ENCODE measurements at regions not wholly inside any gene's neighbourhood (a gene's known extent, or its start where the extent isn't known, plus 50 kb on each side); places are given as distances from the start of the nearest gene placed in this dataset.

DNA sequence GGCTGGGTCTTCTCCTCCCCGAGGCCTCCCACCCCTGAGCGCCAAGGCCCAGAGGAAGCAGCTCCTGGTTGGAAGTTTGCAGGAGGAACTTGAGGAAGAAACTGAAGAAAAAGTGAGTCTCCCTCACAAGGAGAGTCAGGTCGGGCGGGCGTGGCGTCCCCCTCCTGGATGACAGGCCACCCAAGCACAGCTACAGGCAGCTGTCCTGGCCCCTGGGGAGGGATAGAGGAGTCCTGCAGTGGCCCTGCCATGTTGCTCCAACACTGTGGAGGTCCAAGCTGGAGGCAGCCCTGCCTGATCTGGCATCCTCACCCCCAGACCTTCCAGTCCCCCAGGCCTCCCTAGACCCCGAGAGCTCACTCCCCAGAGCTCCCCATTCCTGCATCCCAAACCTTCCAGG is 1150.1 kb downstream of the BRD1 start:
- FAIRE-seq (no peak), DNase-seq (ENCODE audit: low read depth) (no peak)
- no peak overlapping the region for H3K4me3 ChIP-seq (ENCODE audit: low read depth, low read length)
- H3K36me3 ChIP-seq (ENCODE audit: control insufficient read depth, insufficient read depth, low read length), result no peaks in the 10 kb centered on the region
- TF ChIP-seq, protein P1, sequence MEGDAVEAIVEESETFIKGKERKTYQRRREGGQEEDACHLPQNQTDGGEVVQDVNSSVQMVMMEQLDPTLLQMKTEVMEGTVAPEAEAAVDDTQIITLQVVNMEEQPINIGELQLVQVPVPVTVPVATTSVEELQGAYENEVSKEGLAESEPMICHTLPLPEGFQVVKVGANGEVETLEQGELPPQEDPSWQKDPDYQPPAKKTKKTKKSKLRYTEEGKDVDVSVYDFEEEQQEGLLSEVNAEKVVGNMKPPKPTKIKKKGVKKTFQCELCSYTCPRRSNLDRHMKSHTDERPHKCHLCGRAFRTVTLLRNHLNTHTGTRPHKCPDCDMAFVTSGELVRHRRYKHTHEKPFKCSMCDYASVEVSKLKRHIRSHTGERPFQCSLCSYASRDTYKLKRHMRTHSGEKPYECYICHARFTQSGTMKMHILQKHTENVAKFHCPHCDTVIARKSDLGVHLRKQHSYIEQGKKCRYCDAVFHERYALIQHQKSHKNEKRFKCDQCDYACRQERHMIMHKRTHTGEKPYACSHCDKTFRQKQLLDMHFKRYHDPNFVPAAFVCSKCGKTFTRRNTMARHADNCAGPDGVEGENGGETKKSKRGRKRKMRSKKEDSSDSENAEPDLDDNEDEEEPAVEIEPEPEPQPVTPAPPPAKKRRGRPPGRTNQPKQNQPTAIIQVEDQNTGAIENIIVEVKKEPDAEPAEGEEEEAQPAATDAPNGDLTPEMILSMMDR (IDR thresholded peaks at IDR 0.05; ENCODE audit: insufficient read depth, low read length, severe bottlenecking), result no peak
- no peaks in the 10 kb centered on the region for H3K27me3 ChIP-seq (ENCODE audit: control insufficient read depth, insufficient read depth, low read length)

DNA sequence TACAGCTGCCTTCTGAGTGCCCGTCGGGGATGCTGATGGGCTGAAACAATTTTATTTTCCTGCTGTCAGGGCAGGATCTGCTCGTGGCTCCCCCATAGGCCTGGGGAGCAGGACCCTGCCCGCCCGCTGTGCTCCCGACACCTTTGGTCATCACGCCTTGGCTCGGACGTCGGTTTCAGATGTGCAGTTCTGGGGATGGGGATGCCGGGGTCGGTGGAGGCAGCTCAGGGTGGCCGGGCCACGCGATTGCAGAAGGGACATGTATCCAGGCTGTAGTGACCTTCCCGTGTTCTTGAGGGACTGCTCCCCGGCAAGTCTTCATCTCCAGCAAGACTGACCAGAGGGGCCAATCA is 1150.5 kb downstream of the BRD1 start:
- TF ChIP-seq, protein P1 (IDR thresholded peaks at IDR 0.05; ENCODE audit: insufficient read depth, low read length, severe bottlenecking), result no peak
- H3K36me3 ChIP-seq (ENCODE audit: control insufficient read depth, insufficient read depth, low read length), result no peaks in the 10 kb centered on the region
- no peaks in the 10 kb centered on the region for H3K27me3 ChIP-seq (ENCODE audit: control insufficient read depth, insufficient read depth, low read length)
- FAIRE-seq (no peak), DNase-seq (ENCODE audit: low read depth) (no peak)
- H3K4me3 ChIP-seq (ENCODE audit: low read depth, low read length), result no peak overlapping the region

DNA sequence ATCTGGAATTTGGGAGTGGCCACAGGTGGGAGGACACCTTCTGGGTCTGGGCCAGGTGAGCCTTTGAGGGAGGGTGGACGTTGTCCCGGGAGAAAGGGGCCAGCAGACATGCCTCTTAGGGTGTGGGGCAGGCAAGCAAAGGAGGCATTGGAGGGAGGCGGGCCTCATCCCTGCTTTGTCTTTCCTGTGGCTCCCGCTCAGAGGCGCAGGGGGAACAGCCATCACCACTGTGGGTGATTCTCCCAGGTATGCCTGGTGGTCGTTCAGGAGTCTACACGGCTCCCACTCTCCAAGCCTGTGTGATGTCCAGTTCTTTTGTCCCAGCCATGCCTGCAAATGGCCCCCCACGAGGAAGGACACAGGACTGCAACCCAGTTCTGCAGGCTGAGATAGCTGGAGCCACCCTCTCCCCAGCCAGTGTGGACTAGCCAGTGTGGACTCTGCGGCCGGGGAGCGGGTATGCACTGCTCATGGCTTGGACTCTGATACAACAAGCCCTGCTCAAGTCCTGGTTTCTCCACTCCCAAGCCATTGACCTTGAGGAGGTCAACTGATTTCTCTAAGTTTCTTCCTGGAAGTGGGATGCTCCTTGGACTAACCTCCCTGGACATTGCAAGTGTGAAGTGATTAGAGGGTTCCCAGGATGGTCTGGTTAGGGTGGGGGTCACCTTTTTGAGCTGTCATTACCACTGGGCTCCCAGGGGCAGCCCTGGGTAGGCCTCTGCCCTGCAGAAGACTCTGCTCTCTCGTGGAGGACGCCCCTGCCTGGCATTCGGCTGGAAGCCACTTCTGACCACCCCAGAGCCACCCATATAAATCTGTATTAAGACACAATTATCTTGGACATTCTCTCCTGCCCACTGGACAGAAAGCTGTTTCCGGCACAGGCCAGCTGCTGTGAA is 1151.2 kb downstream of the BRD1 start:
- DNase-seq (ENCODE audit: low read depth) (no peak), FAIRE-seq (no peak)
- TF ChIP-seq, protein P1 (IDR thresholded peaks at IDR 0.05; ENCODE audit: insufficient read depth, low read length, severe bottlenecking), result no peak
- Histone ChIP-seq H3K27me3 (ENCODE audit: control insufficient read depth, insufficient read depth, low read length) (no peaks in the 10 kb centered on the region), H3K4me3 (ENCODE audit: low read depth, low read length) (no peak overlapping the region), H3K36me3 (ENCODE audit: control insufficient read depth, insufficient read depth, low read length) (no peaks in the 10 kb centered on the region)

DNA sequence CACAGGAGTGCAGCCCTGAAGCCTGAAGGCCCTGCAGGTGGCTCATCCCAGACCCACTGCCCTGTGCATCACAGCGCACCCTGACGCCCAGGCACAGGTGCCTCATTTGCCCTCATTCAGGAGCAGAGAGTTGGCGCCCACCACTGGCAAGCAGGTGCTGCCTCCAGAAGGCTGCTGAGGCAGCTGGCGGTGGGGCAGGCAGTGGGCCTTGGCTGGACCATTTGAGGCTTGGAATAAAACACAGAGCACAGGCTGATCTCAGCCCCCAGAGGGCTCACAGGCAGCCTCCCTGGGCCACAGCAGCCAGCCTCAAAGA is 1151.9 kb downstream of the BRD1 start:
- Histone ChIP-seq H3K27me3 (ENCODE audit: control insufficient read depth, insufficient read depth, low read length) (no peaks in the 10 kb centered on the region), H3K4me3 (ENCODE audit: low read depth, low read length) (no peak overlapping the region), H3K36me3 (ENCODE audit: control insufficient read depth, insufficient read depth, low read length) (no peaks in the 10 kb centered on the region)
- TF ChIP-seq, protein P1 (IDR thresholded peaks at IDR 0.05; ENCODE audit: insufficient read depth, low read length, severe bottlenecking), result no peak
- no peak for FAIRE-seq
- DNase-seq (ENCODE audit: low read depth), result no peak

DNA sequence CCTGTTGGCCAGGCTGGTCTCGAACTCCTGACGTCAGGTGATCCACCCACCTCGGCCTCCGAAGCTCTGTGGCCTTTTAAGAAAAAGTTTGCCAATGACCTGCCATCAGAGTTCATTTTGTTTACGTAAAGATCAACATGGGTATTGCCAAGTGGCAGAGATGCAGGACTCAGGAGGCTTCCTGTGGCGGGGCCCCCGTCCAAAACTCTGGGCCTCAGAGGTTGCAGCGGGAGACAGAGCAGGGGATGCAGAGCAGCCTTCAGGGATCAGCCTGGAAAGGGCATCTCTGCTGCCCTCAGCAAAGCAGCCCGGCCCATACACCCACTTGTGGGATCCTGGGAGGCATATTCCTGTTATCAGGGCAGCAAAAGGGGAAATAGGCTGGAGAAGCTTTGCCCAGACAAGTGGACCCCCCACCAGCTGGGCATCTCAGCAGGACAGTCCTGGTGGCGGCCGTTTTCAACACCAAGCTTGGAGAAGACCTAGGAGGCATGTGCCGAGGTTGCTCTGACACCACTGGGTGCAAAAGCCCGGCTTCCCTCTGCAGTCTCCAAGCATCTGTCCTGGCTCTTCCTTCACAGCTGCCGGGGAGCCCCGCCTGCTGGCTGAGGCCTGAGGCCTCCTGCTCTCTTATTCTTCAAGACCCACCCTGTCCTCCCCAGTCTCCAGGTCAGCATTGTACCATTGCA is 1152.4 kb downstream of the BRD1 start:
- Histone ChIP-seq H3K4me3 (ENCODE audit: low read depth, low read length) (no peak overlapping the region), H3K36me3 (ENCODE audit: control insufficient read depth, insufficient read depth, low read length) (no peaks in the 10 kb centered on the region), H3K27me3 (ENCODE audit: control insufficient read depth, insufficient read depth, low read length) (no peaks in the 10 kb centered on the region)
- FAIRE-seq, result no peak
- TF ChIP-seq, protein P1 (IDR thresholded peaks at IDR 0.05; ENCODE audit: insufficient read depth, low read length, severe bottlenecking), result no peak
- no peak for DNase-seq (ENCODE audit: low read depth)

All from bronchial epithelial cell (primary cell).